HepG2 (cell line): ENCODE measurements at regions not wholly inside any gene's neighbourhood (a gene's known extent, or its start where the extent isn't known, plus 50 kb on each side); places are given as distances from the start of the nearest gene placed in this dataset.

ENCODE experiments used
- EP300 ChIP-seq, 3 experiments: sonication (generic) in 1 of 3; formaldehyde crosslinking in 1 of 3; IDR thresholded peaks; 2 replicates each; pipeline versions ENCODE4 v1.5.1 to v1.6.1; 2011 to 2020; ENCODE audit warnings: low read depth in 2 of 3, low read length in 2 of 3, borderline replicate concordance in 1 of 3, improper control_type of control experiment in 1 of 3, mild to moderate bottlenecking in 1 of 3, missing genetic modification reagents in 1 of 3, moderate library complexity in 1 of 3
- HDAC6 ChIP-seq: fragments of 200-600 bp; sonication (generic); IDR thresholded peaks from 2 replicates; pipeline ENCODE4 v1.7.0; 2017; ENCODE audit warnings: mild to moderate bottlenecking, antibody characterized with exemption, low read length, low read depth
- TF ChIP-seq, protein P1 (sequence below): sonication (generic); formaldehyde crosslinking; IDR thresholded peaks from 2 replicates; pipeline ENCODE4 v1.4.0; 2020; ENCODE audit warnings: missing genetic modification reagents
- TF ChIP-seq, protein P2 (sequence below): sonication (generic); formaldehyde crosslinking; IDR thresholded peaks from 2 replicates; pipeline ENCODE4 v1.5.1; 2020; ENCODE audit warnings: missing genetic modification reagents, mild to moderate bottlenecking, borderline replicate concordance

DNA sequence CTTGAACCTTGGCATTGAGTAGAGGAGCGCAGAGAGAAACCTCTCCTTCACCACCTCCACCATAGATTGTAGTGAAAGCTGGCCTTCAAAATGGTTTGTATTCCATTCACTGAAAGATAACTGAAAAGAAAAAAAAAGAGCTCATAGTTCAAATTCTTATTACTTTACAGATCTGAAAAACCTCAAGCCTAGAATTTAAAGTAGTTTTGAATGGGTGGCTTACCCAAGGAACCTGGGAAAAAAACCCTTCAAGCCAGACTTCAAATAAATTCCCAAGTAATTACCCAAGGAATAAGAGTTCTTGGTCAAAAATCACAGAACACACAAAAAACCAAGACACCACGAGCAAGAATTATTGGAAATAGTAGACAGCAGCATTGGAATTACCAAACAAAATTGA lies 83.6 kb upstream of the TMEM33 start:
- TF ChIP-seq, protein P1, sequence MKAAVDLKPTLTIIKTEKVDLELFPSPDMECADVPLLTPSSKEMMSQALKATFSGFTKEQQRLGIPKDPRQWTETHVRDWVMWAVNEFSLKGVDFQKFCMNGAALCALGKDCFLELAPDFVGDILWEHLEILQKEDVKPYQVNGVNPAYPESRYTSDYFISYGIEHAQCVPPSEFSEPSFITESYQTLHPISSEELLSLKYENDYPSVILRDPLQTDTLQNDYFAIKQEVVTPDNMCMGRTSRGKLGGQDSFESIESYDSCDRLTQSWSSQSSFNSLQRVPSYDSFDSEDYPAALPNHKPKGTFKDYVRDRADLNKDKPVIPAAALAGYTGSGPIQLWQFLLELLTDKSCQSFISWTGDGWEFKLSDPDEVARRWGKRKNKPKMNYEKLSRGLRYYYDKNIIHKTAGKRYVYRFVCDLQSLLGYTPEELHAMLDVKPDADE (CRISPR knock-in tag), result no peak
- TF ChIP-seq HDAC6, result no peak
- TF ChIP-seq EP300 (IDR thresholded peaks at IDR 0.05; ENCODE audit: low read depth in 2 of 2, low read length in 2 of 2), result no peak
- no peak for TF ChIP-seq EP300 (CRISPR knock-in tag; IDR thresholded peaks at IDR 0.05; ENCODE audit: borderline replicate concordance)
- TF ChIP-seq, protein P2, sequence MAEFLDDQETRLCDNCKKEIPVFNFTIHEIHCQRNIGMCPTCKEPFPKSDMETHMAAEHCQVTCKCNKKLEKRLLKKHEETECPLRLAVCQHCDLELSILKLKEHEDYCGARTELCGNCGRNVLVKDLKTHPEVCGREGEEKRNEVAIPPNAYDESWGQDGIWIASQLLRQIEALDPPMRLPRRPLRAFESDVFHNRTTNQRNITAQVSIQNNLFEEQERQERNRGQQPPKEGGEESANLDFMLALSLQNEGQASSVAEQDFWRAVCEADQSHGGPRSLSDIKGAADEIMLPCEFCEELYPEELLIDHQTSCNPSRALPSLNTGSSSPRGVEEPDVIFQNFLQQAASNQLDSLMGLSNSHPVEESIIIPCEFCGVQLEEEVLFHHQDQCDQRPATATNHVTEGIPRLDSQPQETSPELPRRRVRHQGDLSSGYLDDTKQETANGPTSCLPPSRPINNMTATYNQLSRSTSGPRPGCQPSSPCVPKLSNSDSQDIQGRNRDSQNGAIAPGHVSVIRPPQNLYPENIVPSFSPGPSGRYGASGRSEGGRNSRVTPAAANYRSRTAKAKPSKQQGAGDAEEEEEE (CRISPR knock-in tag), result no peak
